NCI-H524 (cell line): ENCODE measurements at regions not wholly inside any gene's neighbourhood (a gene's known extent, or its start where the extent isn't known, plus 50 kb on each side); places are given as distances from the start of the nearest gene placed in this dataset.

Source experiments
- DNase-seq, 2 experiments: peaks; one replicate each; lab custom pipeline; 2025; lab: John Stamatoyannopoulos, UW

GRCh38 chr22:44591146-44591790, 93.2 kb upstream of the RTL6 start:
- no peak for DNase-seq

- no peak for DNase-seq
Measured at GRCh38 chr22:44590291-44590690, 92.3 kb upstream of the RTL6 start.

- DNase-seq, result no peak
Measured at GRCh38 chr22:44589831-44590230, 91.8 kb upstream of the RTL6 start.

- no peak for DNase-seq
Measured at GRCh38 chr22:44588348-44588747, 90.3 kb upstream of the RTL6 start.

DNA sequence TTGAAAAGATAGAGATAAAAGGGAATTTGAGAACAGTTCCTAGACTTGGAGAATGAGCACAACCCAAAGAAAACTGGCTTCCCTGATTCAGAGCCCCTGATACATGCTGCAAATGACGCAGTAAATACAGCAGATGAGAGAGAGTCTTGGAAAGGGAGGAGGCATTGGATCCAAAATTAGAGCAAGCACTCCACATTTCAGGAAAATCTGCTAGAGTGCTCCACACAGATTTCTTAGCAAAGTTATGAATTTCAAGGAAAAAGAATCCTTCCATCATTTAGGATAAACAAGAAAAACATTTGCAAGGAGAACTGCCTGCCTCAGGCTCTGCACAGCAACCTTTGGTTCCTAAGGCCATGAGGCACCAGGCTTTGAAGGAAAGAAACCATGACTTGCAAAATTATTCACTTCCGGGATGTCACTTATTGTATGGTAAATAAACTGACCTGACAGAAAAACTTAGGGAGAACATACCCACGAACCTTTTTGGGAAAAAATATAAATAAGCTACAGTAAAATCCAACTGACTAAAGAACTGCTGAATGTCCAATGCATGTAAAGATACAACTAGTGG, 89.8 kb upstream of the RTL6 start:
- DNase-seq, result no peak

GRCh38 chr22:44586999-44587736, 89.1 kb upstream of the RTL6 start:
- DNase-seq, result peak; percentile 61 to 76

GRCh38 chr22:44586351-44586990, 88.4 kb upstream of the RTL6 start:
- peak in 1 of 2 experiments; percentile 56 for DNase-seq

GRCh38 chr22:44585559-44586350, 87.7 kb upstream of the RTL6 start:
- DNase-seq, result no peak

- no peak for DNase-seq
Measured at GRCh38 chr22:44584256-44584902, 86.3 kb upstream of the RTL6 start.

DNA sequence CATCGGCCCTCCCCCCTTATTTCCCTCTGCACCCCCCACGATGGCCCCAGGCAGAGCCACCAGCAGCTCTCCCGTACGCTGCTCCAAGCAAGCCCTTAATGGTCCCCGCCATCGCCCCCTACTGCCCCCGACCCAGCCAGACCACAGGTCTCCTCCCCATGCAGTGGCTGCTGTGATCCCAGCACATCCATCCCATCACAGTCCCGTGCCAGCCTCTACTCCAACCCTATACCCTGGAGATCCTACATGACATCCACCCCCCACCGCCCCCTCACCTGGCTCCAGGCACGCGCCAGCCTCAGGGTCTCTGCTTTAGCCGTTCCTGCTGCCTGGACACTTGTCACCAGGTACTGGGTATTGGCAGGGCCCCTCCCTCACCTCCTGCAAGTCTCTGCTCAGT, 85.8 kb upstream of the RTL6 start:
- DNase-seq, result no peak

- no peak for DNase-seq
Measured at GRCh38 chr22:44583061-44583760, 85.2 kb upstream of the RTL6 start.

GRCh38 chr22:44582016-44582415, 84.0 kb upstream of the RTL6 start:
- DNase-seq, result no peak

DNA sequence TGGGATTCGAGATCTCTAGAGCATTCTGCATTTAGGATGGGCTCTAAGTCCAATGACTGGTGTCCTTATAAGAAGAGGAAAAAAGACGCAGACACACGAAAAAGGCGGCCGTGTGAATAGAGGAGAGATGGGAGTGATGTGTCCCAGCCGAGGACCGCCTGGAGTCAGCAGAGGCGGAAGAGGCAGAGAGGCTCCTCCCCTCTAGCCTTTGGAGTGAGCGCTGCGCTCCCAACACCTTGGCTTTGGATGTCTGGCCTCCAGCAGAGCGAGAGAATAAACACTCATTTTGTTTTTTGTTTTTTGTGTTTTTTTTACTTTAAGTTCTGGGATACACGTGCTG, 83.0 kb upstream of the RTL6 start:
- no peak for DNase-seq

DNA sequence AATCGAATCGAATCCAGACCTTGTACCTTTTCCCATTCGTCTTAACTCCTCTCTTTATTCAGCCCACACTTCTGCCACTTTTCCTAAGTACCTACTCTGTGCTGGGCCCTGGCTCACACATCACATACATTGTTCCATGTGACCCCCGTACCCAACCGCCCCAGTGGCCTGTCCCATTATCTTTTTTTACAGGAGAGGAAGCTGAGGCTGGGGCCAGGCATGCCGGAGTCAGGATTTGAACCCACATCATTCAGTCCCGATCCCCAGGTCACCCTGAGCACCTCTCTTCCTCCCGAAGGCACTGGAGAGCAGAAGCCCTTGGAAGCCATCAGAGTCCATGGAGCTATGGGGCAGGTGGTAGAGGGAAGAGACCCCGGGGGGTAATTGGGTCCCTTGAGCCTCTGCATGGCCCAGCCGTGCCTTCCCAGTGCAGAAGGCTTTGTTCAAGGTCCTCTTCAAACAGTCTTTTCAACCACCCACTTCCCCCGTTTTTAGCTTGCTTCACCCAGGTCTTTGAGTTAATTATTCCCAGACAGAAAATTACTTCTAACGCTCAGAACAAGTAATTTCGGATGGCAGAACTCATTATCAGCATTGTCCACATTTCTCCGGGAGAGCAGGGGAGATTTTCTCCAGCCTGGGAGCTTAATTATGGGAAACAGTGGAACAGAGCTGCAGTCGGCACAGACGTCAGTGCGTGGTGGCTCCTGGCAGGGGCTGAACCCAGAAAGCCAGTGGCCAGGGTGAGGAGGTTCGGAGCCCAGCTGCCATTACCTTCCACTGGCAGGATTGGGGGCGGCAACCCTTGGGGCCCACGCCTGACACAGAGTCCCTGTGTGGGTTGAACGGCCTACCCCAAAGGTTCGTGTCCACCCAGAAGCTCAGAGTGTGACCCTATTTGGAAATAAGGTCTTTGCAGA, 82.4 kb upstream of the RTL6 start:
- DNase-seq, result no peak

DNA sequence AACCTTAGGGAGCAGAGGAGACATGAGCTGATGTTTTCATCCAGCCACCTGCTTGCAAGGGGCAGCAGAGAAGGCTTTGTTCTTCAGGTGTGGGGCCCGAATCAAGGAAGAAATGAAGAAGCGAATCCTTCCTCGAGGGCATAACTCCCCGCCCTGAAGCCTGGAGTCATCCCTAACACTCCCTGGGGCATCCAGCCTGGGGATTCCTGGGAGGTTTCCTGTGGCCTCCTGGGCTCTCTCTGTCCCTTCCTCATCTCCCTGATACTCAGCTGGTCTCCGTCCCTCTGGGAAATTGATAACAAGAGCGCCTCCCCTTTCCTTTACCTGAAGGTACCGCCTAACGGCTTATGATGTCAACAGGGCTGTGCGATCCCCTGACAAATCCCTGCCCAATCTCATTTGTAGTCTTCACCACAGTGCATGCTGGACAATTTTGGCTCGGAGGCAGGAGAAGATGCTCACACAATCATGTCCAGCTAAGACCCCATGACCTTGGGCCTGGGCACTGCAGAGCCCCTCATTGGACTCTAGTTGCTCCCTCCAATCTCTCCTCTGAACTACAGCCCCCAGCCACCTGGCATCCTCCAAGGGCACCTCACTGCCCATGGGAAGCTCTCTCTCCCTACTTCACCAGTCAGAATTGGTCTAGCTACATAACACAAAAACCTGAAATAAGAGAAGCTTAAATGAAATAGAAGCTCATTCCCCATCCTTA, 80.6 kb upstream of the RTL6 start:
- DNase-seq, result no peak

DNA sequence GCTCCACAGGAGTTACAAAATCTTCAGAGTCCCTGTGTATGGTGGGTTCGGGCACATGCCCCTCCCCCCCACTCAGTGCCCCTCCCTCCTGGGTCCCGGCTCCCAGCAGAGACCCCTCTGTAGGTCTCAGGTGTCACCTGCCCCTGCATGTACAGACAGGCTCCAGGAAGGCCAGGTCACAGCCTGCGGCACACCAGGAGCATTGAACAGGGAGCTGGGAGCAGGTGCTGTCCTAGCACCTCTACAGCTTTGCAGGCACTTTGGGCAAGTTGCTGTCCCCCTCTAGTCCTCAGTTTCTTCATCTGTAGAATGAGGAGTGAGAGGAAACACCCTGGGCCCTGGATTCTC, 80.1 kb upstream of the RTL6 start:
- no peak for DNase-seq

- no peak for DNase-seq
Measured at GRCh38 chr22:44577391-44578109, 79.5 kb upstream of the RTL6 start.

GRCh38 chr22:44576311-44577260, 78.6 kb upstream of the RTL6 start:
- DNase-seq, result no peak
